ENCODE measurements at regions not wholly inside any gene's neighbourhood (a gene's known extent, or its start where the extent isn't known, plus 50 kb on each side); places are given as distances from the start of the nearest gene placed in this dataset.

DNA sequence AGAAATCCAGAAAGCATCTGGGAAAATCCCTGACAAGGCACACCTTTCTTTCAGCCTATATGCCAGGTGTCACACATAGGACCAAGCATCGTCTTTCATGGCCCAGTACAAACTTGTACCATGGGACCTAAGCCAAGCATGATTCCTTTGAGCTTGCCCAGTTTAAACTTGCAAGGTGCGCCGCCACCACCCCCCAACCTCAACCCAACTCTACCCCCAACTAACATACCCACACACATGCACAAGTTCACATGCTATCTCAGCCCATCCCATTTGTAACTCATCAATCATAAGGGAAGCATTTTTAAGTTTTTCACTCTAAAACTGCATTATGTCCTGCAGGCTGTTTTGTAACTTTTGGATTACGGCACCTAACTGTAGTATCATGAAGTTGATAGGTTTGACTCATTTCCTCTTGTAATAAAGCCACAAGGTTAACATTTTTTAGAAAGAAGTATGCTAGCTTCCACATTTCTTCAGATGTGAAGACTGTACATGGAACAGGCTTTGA lies 145.9 kb upstream of the FST start:
- TF ChIP-seq POLR2A (IDR thresholded peaks at IDR 0.05), result no peak
- TF ChIP-seq, protein P1, sequence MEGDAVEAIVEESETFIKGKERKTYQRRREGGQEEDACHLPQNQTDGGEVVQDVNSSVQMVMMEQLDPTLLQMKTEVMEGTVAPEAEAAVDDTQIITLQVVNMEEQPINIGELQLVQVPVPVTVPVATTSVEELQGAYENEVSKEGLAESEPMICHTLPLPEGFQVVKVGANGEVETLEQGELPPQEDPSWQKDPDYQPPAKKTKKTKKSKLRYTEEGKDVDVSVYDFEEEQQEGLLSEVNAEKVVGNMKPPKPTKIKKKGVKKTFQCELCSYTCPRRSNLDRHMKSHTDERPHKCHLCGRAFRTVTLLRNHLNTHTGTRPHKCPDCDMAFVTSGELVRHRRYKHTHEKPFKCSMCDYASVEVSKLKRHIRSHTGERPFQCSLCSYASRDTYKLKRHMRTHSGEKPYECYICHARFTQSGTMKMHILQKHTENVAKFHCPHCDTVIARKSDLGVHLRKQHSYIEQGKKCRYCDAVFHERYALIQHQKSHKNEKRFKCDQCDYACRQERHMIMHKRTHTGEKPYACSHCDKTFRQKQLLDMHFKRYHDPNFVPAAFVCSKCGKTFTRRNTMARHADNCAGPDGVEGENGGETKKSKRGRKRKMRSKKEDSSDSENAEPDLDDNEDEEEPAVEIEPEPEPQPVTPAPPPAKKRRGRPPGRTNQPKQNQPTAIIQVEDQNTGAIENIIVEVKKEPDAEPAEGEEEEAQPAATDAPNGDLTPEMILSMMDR (IDR thresholded peaks at IDR 0.05), result no peak
- TF ChIP-seq POLR2AphosphoS5 (IDR thresholded peaks at IDR 0.05), result no peak
- TF ChIP-seq EP300 (IDR thresholded peaks at IDR 0.05), result no peak
